IMR-90 (cell line): ENCODE measurements at regions not wholly inside any gene's neighbourhood (a gene's known extent, or its start where the extent isn't known, plus 50 kb on each side); places are given as distances from the start of the nearest gene placed in this dataset.

Experiments
- ATAC-seq: fragments of 200-7000 bp; cut with Tn5 transposase; 2 replicates; pipeline ENCODE4 v1.9.1; 2020; ENCODE audit warnings: low read depth, mild to moderate bottlenecking, moderate library complexity
- BruUV-seq: library from RNA; stranded (reverse); fragments of 400-500 nt; replicated peaks from 2 replicates; lab custom pipeline; 2021; lab: Mats Ljungman, UMichigan
- CTCF ChIA-PET: fragments of 300-600 bp; formaldehyde crosslinking; extraction: SDS; loops from one replicate; lab custom pipeline; 2021; ENCODE audit warnings: antibody characterized with exemption; lab: Yijun Ruan, JAX
- POLR2A ChIA-PET: fragments of 300-600 bp; sonication (Branson Sonifier 250); formaldehyde crosslinking; loops from one replicate; lab custom pipeline; 2022; ENCODE audit warnings: antibody characterized with exemption; ENCODE audit not compliant: unreplicated experiment; lab: Charles Lee
- DNase-seq: peaks from one replicate; pipeline ENCODE4 v3.0.0; 2013
- H2AFZ ChIP-seq: replicated peaks from 2 replicates; pipeline ENCODE3; 2013; ENCODE audit warnings: low read length, mild to moderate bottlenecking; ENCODE audit not compliant: poor library complexity
- H2AK5ac ChIP-seq: 2 replicates; pipeline ENCODE4 v1.6.1; 2013; ENCODE audit warnings: low read depth, low read length, inconsistent platforms
- H2AK9ac ChIP-seq: replicated peaks from 2 replicates; pipeline ENCODE3; 2013; ENCODE audit warnings: mild to moderate bottlenecking, low read depth, low read length, moderate library complexity; ENCODE audit not compliant: poor library complexity
- H2BK120ac ChIP-seq: 2 replicates; pipeline ENCODE4 v1.6.1; 2013; ENCODE audit warnings: low read depth, low read length, inconsistent platforms
- H2BK15ac ChIP-seq: 3 replicates; pipeline ENCODE4 v1.6.1; 2013; ENCODE audit warnings: low read depth, low read length, inconsistent platforms
- H2BK20ac ChIP-seq: 2 replicates; pipeline ENCODE4 v1.6.1; 2013; ENCODE audit warnings: low read depth, mild to moderate bottlenecking, inconsistent platforms, low read length, moderate library complexity
- H2BK5ac ChIP-seq: 2 replicates; pipeline ENCODE4 v1.6.1; 2013; ENCODE audit warnings: mild to moderate bottlenecking, low read depth, low read length, inconsistent platforms; ENCODE audit not compliant: poor library complexity, severe bottlenecking
- H3K14ac ChIP-seq: replicated peaks from 2 replicates; pipeline ENCODE4 v1.6.1; 2013; ENCODE audit warnings: low read depth, low read length, inconsistent platforms
- H3K18ac ChIP-seq: 2 replicates; pipeline ENCODE4 v1.6.1; 2013; ENCODE audit warnings: low read depth, low read length, control low read depth
- H3K23ac ChIP-seq: 2 replicates; pipeline ENCODE4 v1.6.1; 2013; ENCODE audit warnings: low read depth, low read length, inconsistent platforms
- H3K27ac ChIP-seq: 2 replicates; pipeline ENCODE4 v1.5.1; 2013; ENCODE audit warnings: mild to moderate bottlenecking, control low read depth, low read length; ENCODE audit not compliant: insufficient read depth
- H3K27me3 ChIP-seq: 2 replicates; pipeline ENCODE4 v1.6.1; 2013; ENCODE audit warnings: low read length; ENCODE audit not compliant: control insufficient read depth, insufficient read depth
- H3K36me3 ChIP-seq: 2 replicates; pipeline ENCODE4 v1.6.1; 2013; ENCODE audit warnings: low read length, mixed read lengths; ENCODE audit not compliant: control insufficient read depth, insufficient read depth
- H3K4ac ChIP-seq: 2 replicates; pipeline ENCODE4 v1.6.1; 2013; ENCODE audit warnings: low read depth, low read length, inconsistent platforms
- H3K4me1 ChIP-seq: 2 replicates; pipeline ENCODE4 v1.6.1; 2013; ENCODE audit warnings: low read length, mixed read lengths; ENCODE audit not compliant: control insufficient read depth, insufficient read depth
- H3K4me2 ChIP-seq: 2 replicates; pipeline ENCODE4 v1.6.1; 2013; ENCODE audit warnings: low read depth, mild to moderate bottlenecking, control low read depth, low read length, moderate library complexity
- H3K4me3 ChIP-seq: 2 replicates; pipeline ENCODE4 v1.5.1; 2013; ENCODE audit warnings: low read depth, mild to moderate bottlenecking, control low read depth, low read length, moderate library complexity; ENCODE audit not compliant: insufficient read depth
- H3K56ac ChIP-seq: 2 replicates; pipeline ENCODE4 v1.6.1; 2013; ENCODE audit warnings: low read length, inconsistent platforms; ENCODE audit not compliant: insufficient read depth; ENCODE audit errors: extremely low read depth
- H3K79me1 ChIP-seq, 2 experiments: 2 replicates each; pipeline ENCODE4 v1.6.1; 2013; ENCODE audit warnings: low read length in 2 of 2, inconsistent platforms in 1 of 2, low read depth in 1 of 2
- H3K9ac ChIP-seq: 2 replicates; pipeline ENCODE4 v1.6.1; 2013; ENCODE audit warnings: low read depth, low read length, control low read depth
- H3K9me1 ChIP-seq: 2 replicates; pipeline ENCODE4 v1.6.1; 2013; ENCODE audit warnings: low read length, inconsistent platforms; ENCODE audit not compliant: insufficient read depth
- H3K9me3 ChIP-seq: 2 replicates; pipeline ENCODE4 v1.6.1; 2013; ENCODE audit warnings: low read length; ENCODE audit not compliant: control insufficient read depth, insufficient read depth
- H4K20me1 ChIP-seq: 2 replicates; pipeline ENCODE4 v1.6.1; 2013; ENCODE audit warnings: low read length, inconsistent platforms; ENCODE audit not compliant: insufficient read depth
- H4K5ac ChIP-seq: 2 replicates; pipeline ENCODE4 v1.6.1; 2013; ENCODE audit warnings: mild to moderate bottlenecking, low read depth, low read length, control low read depth
- H4K8ac ChIP-seq, 2 experiments: 2 replicates each; pipeline ENCODE4 v1.6.1; 2013; ENCODE audit warnings: low read depth in 2 of 2, low read length in 2 of 2, control low read depth in 1 of 2, inconsistent platforms in 1 of 2
- H4K91ac ChIP-seq: 2 replicates; pipeline ENCODE4 v1.6.1; 2013; ENCODE audit warnings: low read depth, low read length, inconsistent platforms; ENCODE audit not compliant: insufficient read depth
- BHLHE40 ChIP-seq: fragments of 150-350 bp; IDR thresholded peaks from 2 replicates; pipeline ENCODE4 v1.6.1; 2016; ENCODE audit warnings: mild to moderate bottlenecking, low read depth, low read length
- CEBPB ChIP-seq: IDR thresholded peaks from 2 replicates; pipeline ENCODE4 v1.6.1; 2012; ENCODE audit warnings: low read depth, low read length, improper control_type of control experiment
- CHD1 ChIP-seq: IDR thresholded peaks from 2 replicates; pipeline ENCODE4 v1.6.1; 2012; ENCODE audit warnings: low read depth, low read length, improper control_type of control experiment
- CTCF ChIP-seq: conservative IDR thresholded peaks from 2 replicates; pipeline ENCODE4 v1.5.1; 2012; ENCODE audit warnings: mild to moderate bottlenecking, low read depth, low read length, improper control_type of control experiment
- MAZ ChIP-seq: IDR thresholded peaks from 2 replicates; pipeline ENCODE4 v1.6.1; 2012; ENCODE audit warnings: low read depth, mild to moderate bottlenecking, low read length, improper control_type of control experiment, moderate library complexity, borderline replicate concordance
- MXI1 ChIP-seq: IDR thresholded peaks from 2 replicates; pipeline ENCODE4 v1.6.1; 2012; ENCODE audit warnings: low read depth, mild to moderate bottlenecking, low read length, moderate library complexity, borderline replicate concordance
- NFE2L2 ChIP-seq: fragments of 150-350 bp; IDR thresholded peaks from 2 replicates; pipeline ENCODE4 v1.6.1; 2016; ENCODE audit warnings: low read depth, mild to moderate bottlenecking, low read length
- RAD21 ChIP-seq: IDR thresholded peaks from 2 replicates; pipeline ENCODE4 v1.6.1; 2012; ENCODE audit warnings: low read length, improper control_type of control experiment
- RCOR1 ChIP-seq: IDR thresholded peaks from 2 replicates; pipeline ENCODE4 v1.6.1; 2012; ENCODE audit warnings: mild to moderate bottlenecking, low read length, improper control_type of control experiment; ENCODE audit not compliant: insufficient replicate concordance
- RFX5 ChIP-seq: IDR thresholded peaks from 2 replicates; pipeline ENCODE4 v1.8.0; 2012; ENCODE audit warnings: low read depth, mild to moderate bottlenecking, low read length, moderate library complexity
- WGBS, 2 experiments: methylation state at CpG; one replicate each; pipeline versions ENCODE4 v1.1.5 to v1.1.7; 2013; ENCODE audit warnings: missing lambda C conversion rate in 2 of 2; ENCODE audit not compliant: insufficient read length in 1 of 2; ENCODE audit errors: extremely low coverage in 2 of 2; 5-methylcytosine and 5-hydroxymethylcytosine counted together
- dilution Hi-C: fragments of 300-500 bp; cut with HindIII; formaldehyde crosslinking; loops from one replicate; pipeline ENCODE4 v1.14.3; 2018; ENCODE audit warnings: low sequenced_read_pairs; ENCODE audit not compliant: unreplicated experiment
- in situ Hi-C: fragments of 300-500 bp; cut with MboI; formaldehyde crosslinking; loops from 3 replicates; pipeline ENCODE4 v1.14.3; 2019; ENCODE audit warnings: low sequenced_read_pairs, inconsistent platforms, mixed read lengths
- intact Hi-C: fragments of 100-400 bp; cut with micrococcal nuclease; formaldehyde crosslinking; loops from 2 replicates; pipeline ENCODE4 v1.10.0; 2022

- Histone ChIP-seq H3K36me3 (no peaks in the 10 kb centered on the region), H2AK5ac (no peak overlapping the region), H3K56ac (no peak overlapping the region), H3K9me3 (no peaks in the 10 kb centered on the region), H2AFZ (no peak overlapping the region), H3K23ac (no peak overlapping the region), H3K4me3 (no peak overlapping the region), H3K4me1 (no peaks in the 10 kb centered on the region), H3K27me3 (no peaks in the 10 kb centered on the region), H3K9me1 (no peaks in the 10 kb centered on the region), H2BK15ac (no peak overlapping the region), H4K91ac (no peak overlapping the region), H3K14ac (no peak overlapping the region), H3K9ac (no peak overlapping the region), H4K5ac (no peak overlapping the region), H4K8ac (no peak overlapping the region), H3K79me1 (no peaks in the 10 kb centered on the region), H3K18ac (no peak overlapping the region), H2AK9ac (no peak overlapping the region), H2BK20ac (no peak overlapping the region), H2BK120ac (no peak overlapping the region), H3K4ac (no peak overlapping the region), H4K20me1 (no peaks in the 10 kb centered on the region), H3K4me2 (no peak overlapping the region), H2BK5ac (no peak overlapping the region), H3K27ac (no peak overlapping the region)
- POLR2A ChIA-PET, result no interaction called here
- no CpG with 5 or more reads among the region's 10 CpGs for WGBS, 2 experiments
- ATAC-seq (no peak), DNase-seq (no peak)
- in situ Hi-C loops, result no loop called here
- intact Hi-C loops, result no loop called here
- dilution Hi-C loops, result no loop called here
- CTCF ChIA-PET, result interaction anchor here (0.6 kb wide), 2 partner anchors 27 to 283 kb away, joined by 3 read pairs; no protein-coding TSS in a partner anchor
- no TSS peak for BruUV-seq
- TF ChIP-seq CHD1 (no peak), BHLHE40 (no peak), MAZ (no peak), RFX5 (no peak), NFE2L2 (no peak), RAD21 (no peak), CTCF (no peak), MXI1 (no peak), RCOR1 (no peak), CEBPB (no peak)
Observed at GRCh38 chr16:9203956-9204355, 112.5 kb downstream of the HAPSTR1 start.
